HG03342 (cell line): ENCODE measurements at regions not wholly inside any gene's neighbourhood (a gene's known extent, or its start where the extent isn't known, plus 50 kb on each side); places are given as distances from the start of the nearest gene placed in this dataset.
"Not testable (repeated sequence)": the region's sequence is repeated elsewhere in the genome, so short reads cannot be mapped to it uniquely, and the experiment has no call there.

Source experiments
- ATAC-seq: cut with Tn5 transposase; IDR thresholded peaks from one replicate; pipeline ENCODE4 v1.9.1; 2021; ENCODE audit warnings: mild to moderate bottlenecking, moderate library complexity; ENCODE audit not compliant: unreplicated experiment

- ATAC-seq, result no peak
Measured at GRCh38 chr22:48302657-48303368, 1524.9 kb downstream of the BRD1 start.

DNA sequence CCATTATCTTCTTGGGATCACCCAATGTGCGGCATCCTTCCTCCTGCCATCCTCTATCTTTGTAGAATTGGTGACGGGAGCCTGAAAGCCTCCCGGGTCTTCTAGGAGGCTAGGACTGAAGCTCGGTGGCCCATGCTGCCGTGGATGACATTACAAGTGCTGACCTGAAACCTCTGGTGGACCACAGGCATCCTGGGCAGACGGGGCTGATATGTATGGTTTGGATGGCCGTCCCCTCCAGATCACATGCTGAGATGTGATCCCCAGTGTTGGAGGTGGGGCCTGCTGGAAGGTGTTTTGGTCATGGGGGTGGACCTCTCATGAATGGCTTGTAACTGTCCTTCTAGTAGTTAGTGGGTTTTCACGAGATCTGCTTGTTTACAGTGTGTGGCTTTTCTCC, 1525.8 kb downstream of the BRD1 start:
- no peak for ATAC-seq

DNA sequence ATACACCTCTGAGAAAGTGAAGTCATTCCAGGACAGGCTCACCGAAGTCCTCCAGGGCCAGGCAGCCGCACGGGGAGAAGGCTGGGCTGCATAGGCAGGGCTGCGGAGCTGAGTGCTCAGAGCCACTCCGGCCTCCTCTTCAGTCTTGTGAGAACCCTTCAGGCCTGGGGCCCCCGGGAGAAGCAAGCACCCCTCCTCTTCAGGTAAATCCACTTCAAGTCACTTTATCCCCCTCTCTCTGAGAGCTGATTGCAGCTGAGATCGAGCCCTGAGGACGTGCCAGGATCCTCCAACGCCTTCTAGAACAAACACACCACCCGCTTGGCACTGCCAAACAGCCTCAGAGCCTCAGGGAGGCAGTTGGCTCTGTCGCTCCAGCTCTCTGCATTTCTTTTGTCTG, 1526.3 kb downstream of the BRD1 start:
- ATAC-seq, result no peak

GRCh38 chr22:48300877-48301276, 1526.8 kb downstream of the BRD1 start:
- no peak for ATAC-seq

DNA sequence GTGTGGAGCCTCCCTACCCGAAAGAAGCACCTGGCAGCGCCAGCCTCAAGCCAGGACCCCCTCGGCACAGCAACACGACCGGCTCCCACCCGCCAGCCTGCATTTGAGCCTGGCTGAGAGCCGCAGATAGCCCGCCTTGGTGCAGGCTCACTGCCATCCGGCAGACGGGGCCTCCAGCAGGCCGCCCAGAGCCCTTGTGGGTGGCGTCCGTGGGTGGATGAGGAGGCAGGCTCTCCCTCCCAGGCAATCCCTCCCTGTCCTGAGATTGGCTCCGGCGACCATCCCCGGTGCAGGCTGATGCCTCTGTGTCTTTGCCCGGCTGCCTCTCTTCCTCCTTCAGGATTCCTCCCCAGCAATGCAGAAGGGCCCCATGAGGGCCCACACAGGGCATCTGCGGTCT, 1527.9 kb downstream of the BRD1 start:
- no peak for ATAC-seq

DNA sequence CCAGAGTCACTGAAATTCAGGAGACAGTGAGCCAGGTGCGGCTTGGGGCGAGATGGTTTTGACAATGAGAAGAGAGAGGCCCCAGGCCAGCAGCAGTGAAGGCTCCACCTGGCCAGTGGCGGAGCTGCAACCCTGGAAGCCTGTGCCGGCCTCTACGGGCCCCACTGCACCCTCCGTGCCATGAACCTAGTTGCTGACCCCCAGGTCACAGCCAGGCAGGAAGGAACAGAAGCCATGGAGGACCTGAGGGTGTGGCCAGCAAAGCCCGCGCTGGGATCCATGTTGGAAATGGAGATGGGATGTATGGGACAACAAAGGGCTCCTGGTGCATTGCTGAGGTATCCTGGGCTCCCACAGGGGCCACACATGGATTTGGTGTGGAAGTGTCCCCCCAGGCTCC, 1528.5 kb downstream of the BRD1 start:
- ATAC-seq, result no peak

DNA sequence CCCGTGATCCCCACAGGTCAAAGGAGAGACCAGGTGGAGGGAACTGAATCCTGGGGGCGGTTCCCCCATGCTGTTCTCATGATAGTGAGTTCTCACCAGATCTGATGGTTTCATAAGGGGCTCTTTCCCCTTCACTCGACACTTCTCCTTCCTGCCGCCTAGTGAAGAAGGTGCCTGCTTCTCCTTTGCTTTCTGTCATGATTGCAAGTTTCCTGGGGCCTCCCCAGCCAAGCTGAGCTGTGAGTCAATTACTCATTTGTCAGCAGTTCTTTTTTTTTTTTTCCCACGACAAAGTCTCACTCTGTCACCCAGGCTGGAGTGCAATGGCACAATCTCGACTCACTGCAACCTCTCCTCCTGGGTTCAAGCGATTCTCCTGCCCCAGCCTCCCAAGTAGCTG, 1530.4 kb downstream of the BRD1 start:
- ATAC-seq, result no peak

DNA sequence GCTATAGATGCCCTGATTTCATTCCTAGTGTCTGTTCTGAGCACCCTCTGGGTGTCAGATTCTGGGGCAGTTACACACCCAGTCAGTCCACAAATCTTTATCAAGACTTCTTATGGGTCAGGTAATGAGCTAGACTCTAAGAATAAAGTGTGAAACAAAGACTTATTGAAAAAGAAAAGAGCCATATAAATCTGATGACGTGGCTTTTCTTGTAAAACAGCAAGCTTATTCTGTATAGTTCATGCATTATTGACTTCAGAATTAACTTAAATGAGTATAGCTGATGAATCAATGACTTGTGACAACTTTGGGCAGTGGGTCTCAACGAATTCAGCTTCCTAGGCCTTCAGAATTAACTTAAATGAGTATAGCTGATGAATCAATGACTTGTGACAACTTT, 1527.5 kb downstream of the TBC1D22A start:
- not testable (repeated sequence) for ATAC-seq

DNA sequence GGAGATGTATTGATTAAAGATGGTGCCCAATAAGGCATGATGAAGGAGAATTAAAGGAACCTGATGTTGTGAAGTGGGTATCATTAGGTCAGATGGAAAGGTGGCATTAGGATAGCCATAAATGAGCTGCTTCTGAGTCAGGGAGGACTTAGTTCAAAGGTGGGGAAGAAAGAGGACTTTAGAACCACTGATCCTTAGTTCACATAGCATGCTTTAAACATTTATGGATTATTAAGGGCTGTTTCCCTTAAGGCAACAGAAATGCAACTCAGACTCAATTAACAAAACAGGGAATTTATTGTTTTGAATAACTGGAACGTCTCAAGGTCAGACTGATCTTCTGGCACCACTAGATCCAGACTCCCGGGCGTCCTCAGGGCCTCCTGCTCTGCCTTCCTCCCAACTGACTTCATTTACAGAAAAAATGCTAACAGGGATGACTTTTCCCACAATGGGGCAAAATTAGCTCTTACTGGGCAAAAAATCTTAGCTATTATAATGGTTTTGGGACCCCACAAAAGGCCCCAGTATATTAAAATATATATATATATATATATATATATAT, 1526.0 kb downstream of the TBC1D22A start:
- no peak for ATAC-seq

DNA sequence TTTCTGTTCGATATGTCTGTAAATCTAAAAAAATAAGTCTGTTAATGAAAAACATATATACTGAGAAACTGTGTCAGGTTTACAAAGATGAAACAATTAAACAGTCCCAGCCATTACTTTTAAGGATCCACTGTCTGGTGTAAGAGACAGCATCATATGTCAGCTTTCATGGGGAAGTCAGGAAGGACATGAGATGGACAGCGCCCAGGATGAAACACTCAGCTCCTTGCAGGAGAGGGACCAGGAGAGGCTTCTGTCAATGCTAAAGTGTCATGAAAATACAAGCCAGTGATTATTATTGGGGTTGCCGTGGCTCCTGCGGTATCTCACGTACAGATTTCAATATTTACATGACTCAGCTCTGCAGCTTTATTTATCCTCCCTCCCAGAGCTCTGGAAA, 1524.6 kb downstream of the TBC1D22A start:
- no peak for ATAC-seq

DNA sequence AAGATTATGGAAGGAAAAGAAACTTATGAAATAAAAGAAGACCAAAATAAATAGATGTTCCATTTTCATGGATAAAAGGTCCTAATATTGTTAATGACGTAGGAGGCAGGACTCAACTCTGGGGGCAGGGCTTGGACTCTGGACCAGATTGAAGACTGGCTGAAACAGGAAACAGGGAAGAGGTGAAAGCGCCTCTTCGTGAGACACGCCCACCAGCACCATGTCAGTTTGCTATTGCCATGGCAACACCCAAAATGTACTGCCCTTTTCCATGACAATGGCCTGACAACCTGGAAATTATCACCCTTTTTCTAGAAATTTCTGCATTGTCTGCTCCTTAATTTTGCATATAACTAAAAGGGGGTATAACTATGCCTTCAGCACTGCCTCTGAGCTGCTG, 1522.2 kb downstream of the TBC1D22A start:
- ATAC-seq, result no peak

- ATAC-seq, result no peak
Measured at GRCh38 chr22:48282804-48283203, 1520.4 kb downstream of the TBC1D22A start.

- ATAC-seq, result no peak
Measured at GRCh38 chr22:48279461-48279756, 1517.0 kb downstream of the TBC1D22A start.

- ATAC-seq, result no peak
Measured at GRCh38 chr22:48278620-48279460, 1516.4 kb downstream of the TBC1D22A start.

- ATAC-seq, result no peak
Measured at GRCh38 chr22:48277868-48278581, 1515.6 kb downstream of the TBC1D22A start.

- ATAC-seq, result no peak
Measured at GRCh38 chr22:48276994-48277867, 1514.8 kb downstream of the TBC1D22A start.

DNA sequence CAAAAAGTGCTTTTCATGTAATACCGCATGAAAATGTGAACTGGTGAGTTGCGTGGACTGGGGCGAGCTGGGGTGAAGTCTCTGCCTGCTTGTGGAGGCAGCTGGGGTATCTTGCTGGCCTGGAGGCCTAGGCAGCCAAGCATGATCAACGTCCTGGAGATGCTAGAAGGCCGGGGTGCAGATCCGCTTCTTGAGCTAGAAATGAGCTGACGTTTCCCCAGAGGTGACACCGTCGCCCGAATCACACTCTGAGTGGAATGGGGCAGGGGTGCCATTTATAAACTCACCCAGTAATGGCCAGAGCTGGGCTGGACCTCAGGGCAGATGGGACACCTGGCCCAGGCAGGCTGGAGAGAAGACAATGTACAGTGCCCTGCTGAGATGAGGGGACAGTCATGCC, 1513.0 kb downstream of the TBC1D22A start:
- no peak for ATAC-seq

DNA sequence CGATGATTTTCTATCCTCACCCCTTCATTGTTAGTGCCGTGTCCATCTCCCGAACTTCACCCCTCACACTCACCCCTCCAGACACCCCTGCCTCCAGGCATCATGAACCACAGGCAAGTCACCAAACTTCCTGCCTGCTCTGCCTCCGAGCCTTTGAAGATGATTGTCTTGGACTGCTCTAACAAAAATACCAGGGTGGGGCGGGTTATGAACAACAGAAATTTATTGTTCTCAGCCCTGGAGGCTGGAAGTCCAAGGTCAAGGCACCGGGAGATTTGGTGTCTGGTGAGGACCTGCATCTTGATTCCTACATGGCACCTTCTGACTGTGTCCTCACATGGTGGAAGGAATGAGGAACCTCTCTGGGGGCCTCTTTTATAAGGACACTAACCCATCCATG, 1508.3 kb downstream of the TBC1D22A start:
- ATAC-seq, result no peak

DNA sequence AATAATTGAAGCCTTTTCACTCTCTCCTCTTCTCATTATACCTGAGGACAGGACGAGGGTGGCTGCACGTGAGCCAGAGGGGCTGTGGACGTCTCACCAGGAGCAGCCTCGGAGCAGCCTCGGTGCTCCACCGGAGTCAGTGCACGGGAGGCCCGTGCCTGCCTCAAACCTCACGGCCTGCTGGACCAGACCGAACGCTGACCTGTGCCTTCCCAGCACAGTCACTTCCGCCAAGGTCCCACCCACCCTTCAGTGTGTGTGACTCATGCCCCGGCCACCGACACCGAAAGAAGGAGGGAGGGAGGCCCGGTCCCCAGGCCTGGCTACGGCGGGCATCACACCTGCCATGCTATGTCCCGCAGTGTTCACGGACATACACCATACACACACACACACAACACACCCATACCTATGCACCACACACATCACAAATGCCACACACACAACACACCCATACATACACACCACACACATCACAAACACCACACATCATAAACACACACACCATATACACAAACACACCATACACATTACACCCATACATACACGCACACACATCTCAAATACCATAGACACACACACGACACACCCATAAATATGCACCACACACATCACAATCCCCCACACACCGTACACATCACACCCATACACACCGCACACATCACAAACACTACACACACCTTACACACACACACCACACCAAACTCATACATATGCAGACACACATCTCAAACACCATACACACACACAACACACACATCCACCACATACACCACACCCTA, 1506.5 kb downstream of the TBC1D22A start:
- ATAC-seq, result no peak

GRCh38 chr22:48268293-48268692, 1505.8 kb downstream of the TBC1D22A start:
- no peak for ATAC-seq
